Ascending aorta (tissue), 2 donors: ENCODE measurements at regions not wholly inside any gene's neighbourhood (a gene's known extent, or its start where the extent isn't known, plus 50 kb on each side); places are given as distances from the start of the nearest gene placed in this dataset.

Experiments used
- DNase-seq, 2 donors: peaks; one replicate each; pipeline ENCODE4 v3.0.0-alpha.2; 2019; ENCODE audit warnings: low spot score in 2 of 2
- H3K27ac ChIP-seq, 2 donors: fragments of 200-600 bp; sonication (generic); one replicate each; pipeline ENCODE4 v1.5.1; 2016 to 2017; ENCODE audit warnings: mild to moderate bottlenecking in 1 of 2
- H3K27me3 ChIP-seq: fragments of 200-600 bp; sonication (generic); one replicate; pipeline ENCODE4 v1.5.1; 2017
- H3K36me3 ChIP-seq, 2 donors: fragments of 200-600 bp; sonication (generic); one replicate each; pipeline ENCODE4 v1.5.1; 2016
- H3K4me1 ChIP-seq, 2 donors: fragments of 200-600 bp; sonication (generic); one replicate each; pipeline ENCODE4 v1.5.1; 2016 to 2017; ENCODE audit warnings: mild to moderate bottlenecking in 1 of 2
- H3K4me3 ChIP-seq, 2 donors: fragments of 200-600 bp; sonication (generic); one replicate each; pipeline ENCODE4 v1.5.1; 2016 to 2017; ENCODE audit warnings: mild to moderate bottlenecking in 1 of 2
- H3K9me3 ChIP-seq, 2 donors: fragments of 200-600 bp; sonication (generic); one replicate each; pipeline ENCODE4 v1.5.1; 2016
- CTCF ChIP-seq, 3 experiments: fragments of 200-600 bp in 2 of 3; fragments of 450-650 bp in 1 of 3; sonication (generic) in 2 of 3; IDR thresholded peaks; one replicate each; pipeline ENCODE4 v1.5.1; 2016 to 2019; ENCODE audit warnings: antibody characterized with exemption in 3 of 3, mild to moderate bottlenecking in 1 of 3, moderate library complexity in 1 of 3
- intact Hi-C: fragments of 100-400 bp; cut with DNase I; formaldehyde crosslinking; loops from one replicate; pipeline ENCODE4 v1.15.1; 2023

GRCh38 chr3:69499422-69499821 lies 113.5 kb upstream of the FRMD4B start:
- intact Hi-C loops = no loop called here
- H3K27ac ChIP-seq = no peak overlapping the region
- no peak for TF ChIP-seq CTCF (IDR thresholded peaks at IDR 0.05)

DNA sequence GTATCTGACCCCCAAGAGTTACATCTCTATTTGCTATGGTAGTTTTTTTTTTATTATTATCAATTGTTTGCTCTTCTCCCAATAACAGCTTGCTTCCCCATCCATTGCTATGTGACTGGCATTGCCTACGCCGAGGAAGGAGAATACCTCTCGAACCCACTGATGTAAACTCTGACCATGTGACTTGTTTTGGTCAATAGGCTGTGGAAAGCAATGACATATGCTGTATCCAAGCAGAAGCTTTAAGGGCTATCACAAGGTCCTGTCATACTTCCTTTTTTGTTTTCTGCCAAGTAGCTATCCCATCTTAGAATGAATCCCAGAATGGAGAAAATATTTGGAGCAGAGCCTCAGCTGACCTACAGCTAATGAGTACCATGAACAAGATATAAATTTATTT lies 111.0 kb upstream of the FRMD4B start:
- Histone ChIP-seq H3K9me3 (no peaks in the 10 kb centered on the region), H3K27me3 (no peaks in the 10 kb centered on the region), H3K36me3 (no peaks in the 10 kb centered on the region), H3K4me1 (no peaks in the 10 kb centered on the region), H3K27ac (no peak overlapping the region), H3K4me3 (no peak overlapping the region)
- DNase-seq = no peak
- intact Hi-C loops = no loop called here
- TF ChIP-seq CTCF (IDR thresholded peaks at IDR 0.05) = no peak

More at GRCh38 chr3:69499422-69499821, 113.5 kb upstream of the FRMD4B start:
- H3K27me3 ChIP-seq = no peaks in the 10 kb centered on the region
- no peak overlapping the region for H3K4me3 ChIP-seq
- H3K36me3 ChIP-seq = no peaks in the 10 kb centered on the region
- no peak for DNase-seq
- no peaks in the 10 kb centered on the region for H3K4me1 ChIP-seq
- H3K9me3 ChIP-seq = no peaks in the 10 kb centered on the region

- Histone ChIP-seq H3K9me3 (no peaks in the 10 kb centered on the region), H3K36me3 (no peaks in the 10 kb centered on the region), H3K4me1 (no peaks in the 10 kb centered on the region), H3K4me3 (no peak overlapping the region), H3K27ac (no peak overlapping the region), H3K27me3 (no peaks in the 10 kb centered on the region)
- no peak for TF ChIP-seq CTCF (IDR thresholded peaks at IDR 0.05)
- no peak for DNase-seq
- intact Hi-C loops = no loop called here
Measured at GRCh38 chr3:69494185-69494584, 108.3 kb upstream of the FRMD4B start.

- Histone ChIP-seq H3K36me3 (no peaks in the 10 kb centered on the region), H3K4me3 (no peak overlapping the region), H3K27me3 (no peaks in the 10 kb centered on the region), H3K27ac (no peak overlapping the region), H3K4me1 (no peaks in the 10 kb centered on the region), H3K9me3 (no peaks in the 10 kb centered on the region)
- no peak for DNase-seq
- no peak for TF ChIP-seq CTCF (IDR thresholded peaks at IDR 0.05)
- intact Hi-C loops = no loop called here
Measured at GRCh38 chr3:69493157-69493556, 107.3 kb upstream of the FRMD4B start.

- no peak for TF ChIP-seq CTCF (IDR thresholded peaks at IDR 0.05)
- Histone ChIP-seq H3K36me3 (no peaks in the 10 kb centered on the region), H3K4me1 (no peaks in the 10 kb centered on the region), H3K4me3 (no peak overlapping the region), H3K27ac (no peak overlapping the region), H3K27me3 (no peaks in the 10 kb centered on the region), H3K9me3 (no peaks in the 10 kb centered on the region)
- DNase-seq = no peak
- intact Hi-C loops = no loop called here
Measured at GRCh38 chr3:69491975-69492374, 106.1 kb upstream of the FRMD4B start.

DNA sequence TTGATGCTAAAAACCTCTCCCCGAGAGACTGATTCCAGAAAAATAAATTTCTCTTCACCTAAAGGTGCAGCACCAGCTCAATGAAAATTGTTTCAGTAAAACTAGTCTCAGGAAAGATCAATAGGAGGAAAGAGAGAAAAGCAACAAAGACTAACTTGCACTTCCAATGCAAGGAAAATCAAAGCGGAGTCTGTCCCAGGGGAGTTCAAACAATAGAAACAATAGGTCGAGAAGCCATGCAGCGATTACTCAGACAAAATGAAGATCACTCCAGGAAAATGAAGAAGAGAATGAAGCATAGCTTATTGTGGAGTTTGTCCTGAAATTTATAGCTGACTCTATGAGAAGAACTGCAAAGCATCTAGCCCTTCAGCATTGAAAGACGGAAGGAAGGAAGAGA lies 105.1 kb upstream of the FRMD4B start:
- H3K9me3 ChIP-seq = no peaks in the 10 kb centered on the region
- no peak for DNase-seq
- no peak for TF ChIP-seq CTCF (IDR thresholded peaks at IDR 0.05)

More for the DNA sequence above, 105.1 kb upstream of the FRMD4B start:
- H3K4me1 ChIP-seq = no peaks in the 10 kb centered on the region
- no peak overlapping the region for H3K27ac ChIP-seq
- H3K27me3 ChIP-seq = no peaks in the 10 kb centered on the region
- intact Hi-C loops = no loop called here
- H3K36me3 ChIP-seq = no peaks in the 10 kb centered on the region
- no peak overlapping the region for H3K4me3 ChIP-seq
